HFFc6 (cell line): ENCODE measurements at regions not wholly inside any gene's neighbourhood (a gene's known extent, or its start where the extent isn't known, plus 50 kb on each side); places are given as distances from the start of the nearest gene placed in this dataset.
A peak's percentile ranks its signal among the peaks of the same experiment; 100 is the strongest.
"Not testable (repeated sequence)": the region's sequence is repeated elsewhere in the genome, so short reads cannot be mapped to it uniquely, and the experiment has no call there.

Experiments
- DNase-seq: peaks from one replicate; pipeline ENCODE4 v3.0.0-alpha.2; 2018
- H3K27ac Mint-ChIP-seq: 2 replicates; pipeline ENCODE4 v1.8.0; 2020; ENCODE audit warnings: mild to moderate bottlenecking, mixed read lengths
- H3K27me3 Mint-ChIP-seq: 2 replicates; pipeline ENCODE4 v1.8.0; 2021; ENCODE audit warnings: mild to moderate bottlenecking, moderate library complexity, mixed read lengths; ENCODE audit not compliant: insufficient read depth
- H3K36me3 Mint-ChIP-seq: 2 replicates; pipeline ENCODE4 v1.8.0; 2021; ENCODE audit warnings: low read depth, mixed read lengths
- H3K4me1 Mint-ChIP-seq: 2 replicates; pipeline ENCODE4 v1.8.0; 2020; ENCODE audit warnings: low read depth, mixed read lengths
- H3K4me3 Mint-ChIP-seq: 2 replicates; pipeline ENCODE4 v1.8.0; 2020; ENCODE audit warnings: mild to moderate bottlenecking, moderate library complexity, mixed read lengths
- H3K9me3 Mint-ChIP-seq: 2 replicates; pipeline ENCODE4 v1.8.0; 2020; ENCODE audit warnings: mild to moderate bottlenecking, mixed read lengths
- TF ChIP-seq, protein P1 (sequence below): fragments of 200-600 bp; sonication (generic); IDR thresholded peaks from 2 replicates; pipeline ENCODE4 v1.5.0; 2021; ENCODE audit warnings: antibody characterized with exemption, mild to moderate bottlenecking

DNA sequence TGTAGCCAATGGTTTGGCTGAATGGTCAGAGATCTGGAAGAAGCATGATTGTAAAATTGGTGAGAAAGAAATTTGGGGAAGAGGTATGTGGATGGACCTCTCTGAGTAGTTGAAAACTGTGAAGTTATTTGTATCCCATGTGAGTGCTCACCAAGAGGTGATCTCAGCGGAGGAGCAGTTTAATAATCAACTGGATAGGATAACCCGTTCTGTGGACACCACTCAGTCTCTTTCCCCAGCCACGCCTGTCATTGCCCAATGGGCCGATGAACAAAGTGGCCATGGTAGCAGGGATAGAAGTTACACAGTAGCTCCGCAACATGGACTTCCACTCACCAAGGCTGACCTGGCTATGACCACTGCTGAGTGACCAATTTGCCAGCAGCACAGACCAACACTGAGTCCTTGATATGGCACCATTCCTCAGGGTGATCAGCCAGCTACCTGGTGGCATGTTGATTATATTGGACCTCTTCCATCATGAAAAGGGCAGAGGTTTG is 257.4 kb upstream of the ATXN7L3B start:
- no peaks in the 10 kb centered on the region; the same call in none of the 2 replicates for H3K27me3 Mint-ChIP-seq
- TF ChIP-seq, protein P1, sequence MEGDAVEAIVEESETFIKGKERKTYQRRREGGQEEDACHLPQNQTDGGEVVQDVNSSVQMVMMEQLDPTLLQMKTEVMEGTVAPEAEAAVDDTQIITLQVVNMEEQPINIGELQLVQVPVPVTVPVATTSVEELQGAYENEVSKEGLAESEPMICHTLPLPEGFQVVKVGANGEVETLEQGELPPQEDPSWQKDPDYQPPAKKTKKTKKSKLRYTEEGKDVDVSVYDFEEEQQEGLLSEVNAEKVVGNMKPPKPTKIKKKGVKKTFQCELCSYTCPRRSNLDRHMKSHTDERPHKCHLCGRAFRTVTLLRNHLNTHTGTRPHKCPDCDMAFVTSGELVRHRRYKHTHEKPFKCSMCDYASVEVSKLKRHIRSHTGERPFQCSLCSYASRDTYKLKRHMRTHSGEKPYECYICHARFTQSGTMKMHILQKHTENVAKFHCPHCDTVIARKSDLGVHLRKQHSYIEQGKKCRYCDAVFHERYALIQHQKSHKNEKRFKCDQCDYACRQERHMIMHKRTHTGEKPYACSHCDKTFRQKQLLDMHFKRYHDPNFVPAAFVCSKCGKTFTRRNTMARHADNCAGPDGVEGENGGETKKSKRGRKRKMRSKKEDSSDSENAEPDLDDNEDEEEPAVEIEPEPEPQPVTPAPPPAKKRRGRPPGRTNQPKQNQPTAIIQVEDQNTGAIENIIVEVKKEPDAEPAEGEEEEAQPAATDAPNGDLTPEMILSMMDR = no peak
- peaks cover 7% of the 10 kb centered on the region for H3K36me3 Mint-ChIP-seq
- peaks cover 46% of the 10 kb centered on the region for H3K9me3 Mint-ChIP-seq
- DNase-seq = no peak
- H3K4me3 Mint-ChIP-seq = no peak overlapping the region
- H3K27ac Mint-ChIP-seq = no peak overlapping the region
- no peaks in the 10 kb centered on the region for H3K4me1 Mint-ChIP-seq

DNA sequence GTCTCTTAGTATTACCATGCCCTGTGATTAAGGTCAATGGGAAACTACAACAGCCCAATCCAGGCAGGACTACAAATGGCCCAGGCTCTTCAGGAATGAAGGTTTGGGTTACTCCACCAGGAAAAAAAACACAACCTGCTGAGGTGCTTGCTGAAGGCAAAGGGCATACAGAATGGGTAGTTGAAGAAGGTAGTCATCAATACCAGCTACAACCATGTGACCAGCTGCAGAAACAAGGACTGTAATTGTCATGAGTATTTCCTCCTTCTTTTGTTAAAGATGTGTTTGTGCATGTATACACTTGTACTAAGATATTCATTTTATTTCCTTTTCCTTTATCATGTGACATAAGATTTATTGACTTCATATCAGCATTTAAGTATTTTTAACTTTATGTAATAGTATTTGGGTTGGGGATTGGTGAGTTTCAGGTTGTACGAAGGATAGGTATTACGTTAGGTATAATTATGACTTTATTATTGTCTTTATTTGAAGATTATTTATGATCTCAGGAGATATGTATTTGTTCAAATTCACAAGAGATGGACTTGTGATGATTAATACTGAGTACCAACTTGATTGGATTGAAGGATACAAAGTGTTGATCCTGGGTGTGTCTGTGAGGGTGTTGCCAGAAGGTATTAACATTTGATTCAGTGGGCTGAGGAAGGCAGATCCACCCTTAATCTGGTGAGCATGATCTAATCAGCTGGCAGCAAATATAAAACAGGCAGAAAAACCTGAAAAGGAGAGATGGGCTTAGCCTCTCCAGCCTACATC is 256.0 kb upstream of the ATXN7L3B start:
- not testable (repeated sequence) for DNase-seq, H3K36me3 Mint-ChIP-seq, H3K4me3 Mint-ChIP-seq, H3K27ac Mint-ChIP-seq, H3K4me1 Mint-ChIP-seq, H3K27me3 Mint-ChIP-seq
- peaks cover 34% of the 10 kb centered on the region for H3K9me3 Mint-ChIP-seq

DNA sequence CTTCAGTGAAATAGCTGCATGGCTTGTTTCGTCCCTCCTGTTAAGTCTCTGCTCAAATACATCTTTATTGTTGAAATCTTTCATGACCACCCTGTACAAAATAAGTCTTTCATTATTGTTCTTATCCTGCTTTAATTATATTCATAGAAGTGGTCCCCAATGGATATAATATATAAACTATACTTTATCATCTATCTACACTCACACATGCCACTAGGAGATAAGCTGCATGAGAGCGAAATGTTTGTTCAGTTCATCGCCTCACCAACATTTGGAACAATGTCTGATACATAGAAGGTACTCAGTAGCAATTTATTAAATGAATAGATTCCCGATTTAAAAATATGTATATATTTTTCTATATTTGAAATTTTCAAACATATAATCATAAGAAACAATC is 254.0 kb upstream of the ATXN7L3B start:
- H3K27me3 Mint-ChIP-seq = no peaks in the 10 kb centered on the region; the same call in none of the 2 replicates
- H3K4me1 Mint-ChIP-seq = no peaks in the 10 kb centered on the region
- H3K9me3 Mint-ChIP-seq = peaks cover 15% of the 10 kb centered on the region
- no peak overlapping the region for H3K27ac Mint-ChIP-seq
- H3K36me3 Mint-ChIP-seq = no peaks in the 10 kb centered on the region
- TF ChIP-seq, protein P1 = no peak
- DNase-seq = no peak
- H3K4me3 Mint-ChIP-seq = no peak overlapping the region

DNA sequence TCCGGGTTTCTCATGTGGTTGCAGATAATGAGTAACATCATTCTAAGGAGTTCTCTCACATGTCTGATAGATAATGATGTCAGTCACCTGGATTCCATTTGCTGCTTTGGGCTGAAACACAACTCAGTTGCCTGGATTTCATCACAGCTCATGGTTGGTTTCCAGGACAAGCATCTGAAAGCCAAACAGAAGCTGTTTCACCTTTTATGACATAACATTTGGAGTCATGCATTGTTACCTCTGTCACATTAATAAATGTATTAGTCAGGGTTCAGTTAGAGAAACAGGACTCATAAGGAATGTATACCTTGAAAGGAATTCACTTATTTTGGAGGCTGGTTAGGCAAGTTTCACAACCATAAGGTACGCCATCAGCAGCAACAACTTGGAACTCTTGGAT is 251.9 kb upstream of the ATXN7L3B start:
- no peaks in the 10 kb centered on the region for H3K4me1 Mint-ChIP-seq
- H3K27me3 Mint-ChIP-seq = no peaks in the 10 kb centered on the region; the same call in none of the 2 replicates
- no peaks in the 10 kb centered on the region for H3K36me3 Mint-ChIP-seq
- TF ChIP-seq, protein P1 = no peak
- no peak for DNase-seq
- H3K9me3 Mint-ChIP-seq = peaks cover 10% of the 10 kb centered on the region
- H3K4me3 Mint-ChIP-seq = no peak overlapping the region
- H3K27ac Mint-ChIP-seq = no peak overlapping the region

DNA sequence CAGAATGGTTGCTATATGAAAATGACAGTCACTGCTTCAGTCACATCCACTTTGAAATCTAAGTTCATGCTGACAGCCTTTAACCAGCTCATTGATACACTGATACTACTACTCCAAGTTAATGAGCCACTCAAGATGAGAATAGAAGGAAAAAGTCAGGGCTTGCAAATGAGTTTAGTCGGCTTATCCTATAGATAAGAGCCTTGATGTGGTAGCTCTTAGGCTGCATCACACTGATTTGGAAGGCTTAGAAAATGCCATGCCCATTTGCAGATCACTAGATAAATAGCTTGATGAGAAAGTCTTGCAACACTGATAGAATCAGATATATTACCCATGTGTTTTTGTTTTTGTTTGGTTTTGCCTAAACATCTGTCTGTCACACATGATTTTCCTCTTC is 251.4 kb upstream of the ATXN7L3B start:
- Mint-ChIP-seq H3K27me3 (no peaks in the 10 kb centered on the region; the same call in 1 of the 2 replicates), H3K27ac (no peak overlapping the region), H3K9me3 (peaks cover 15% of the 10 kb centered on the region), H3K4me3 (no peak overlapping the region), H3K36me3 (no peaks in the 10 kb centered on the region), H3K4me1 (no peaks in the 10 kb centered on the region)
- TF ChIP-seq, protein P1 = no peak
- DNase-seq = no peak

DNA sequence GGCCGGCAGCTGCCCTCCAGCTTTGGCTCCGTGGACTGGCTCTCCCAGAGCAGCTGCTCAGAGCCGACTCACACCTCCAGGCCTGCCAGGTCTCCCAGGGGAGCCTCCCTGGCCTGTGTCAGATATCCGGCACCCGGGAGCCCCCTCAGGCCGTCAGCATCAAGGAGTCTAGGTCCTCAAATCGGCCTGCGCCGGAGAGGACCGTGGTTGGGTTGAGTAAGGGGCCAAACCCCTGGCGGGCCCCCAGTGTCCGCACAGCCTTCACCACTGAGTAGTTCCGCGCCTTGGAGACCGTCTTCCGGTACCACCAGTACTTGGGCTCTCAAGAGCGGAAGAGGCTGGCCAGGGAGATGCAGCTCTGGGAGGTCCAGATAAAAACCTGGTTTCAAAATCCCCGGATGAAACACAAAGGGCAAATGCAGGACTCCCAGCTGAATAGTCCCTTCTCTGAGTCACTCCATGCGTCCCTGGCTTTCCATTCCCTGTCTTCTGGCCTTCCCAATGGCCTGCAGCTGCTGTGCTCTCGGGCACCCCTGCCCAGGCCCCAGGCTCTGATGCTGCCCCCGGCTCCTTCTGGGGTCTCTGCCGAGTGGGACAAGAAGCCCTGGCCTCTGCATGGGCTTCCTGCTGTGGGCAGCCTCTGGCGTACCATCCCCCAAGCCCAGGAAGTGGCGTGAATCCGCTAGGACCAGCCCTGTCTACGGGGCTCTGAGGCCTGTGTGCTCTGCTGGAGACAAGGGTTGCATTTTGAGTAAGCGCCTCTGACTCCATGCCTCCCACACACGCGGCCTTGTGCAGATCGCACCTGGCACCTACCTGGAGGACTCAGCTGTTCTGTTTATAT is 245.1 kb upstream of the ATXN7L3B start:
- H3K4me3 Mint-ChIP-seq = peak overlapping the region; percentile 37; the same call in 1 of the 2 replicates
- no peak for DNase-seq
- no peaks in the 10 kb centered on the region for H3K4me1 Mint-ChIP-seq
- TF ChIP-seq, protein P1 = no peak
- no peak overlapping the region for H3K27ac Mint-ChIP-seq
- H3K9me3 Mint-ChIP-seq = peaks cover 20% of the 10 kb centered on the region; the same call in 1 of the 2 replicates
- peaks cover 3% of the 10 kb centered on the region; the same call in 1 of the 2 replicates for H3K27me3 Mint-ChIP-seq
- no peaks in the 10 kb centered on the region for H3K36me3 Mint-ChIP-seq
